ENCODE measurements at regions not wholly inside any gene's neighbourhood (a gene's known extent, or its start where the extent isn't known, plus 50 kb on each side); places are given as distances from the start of the nearest gene placed in this dataset.
A peak's percentile ranks its signal among the peaks of the same experiment; 100 is the strongest.
"Not testable (repeated sequence)": the region's sequence is repeated elsewhere in the genome, so short reads cannot be mapped to it uniquely, and the experiment has no call there.

DNA sequence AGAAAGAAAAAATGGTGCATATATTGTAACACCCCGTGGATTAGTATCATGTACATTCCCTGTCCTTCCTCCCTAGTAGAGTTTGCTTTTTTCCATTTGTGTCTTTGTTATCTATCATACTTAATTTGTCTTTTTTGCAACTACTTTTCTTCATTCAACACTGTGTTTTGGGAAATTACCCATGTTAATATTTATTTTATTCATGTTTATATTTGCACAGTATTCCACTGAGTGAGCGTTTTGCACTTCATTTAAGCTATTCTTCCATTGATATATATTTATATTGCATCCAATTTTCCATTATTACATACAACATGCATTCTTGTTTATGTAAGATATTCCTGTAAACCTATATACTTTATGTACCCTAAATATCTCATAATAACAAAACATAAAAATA is 57.6 kb upstream of the FAM171A1 start:
- no peak for DNase-seq (ENCODE audit: low spot score)

DNA sequence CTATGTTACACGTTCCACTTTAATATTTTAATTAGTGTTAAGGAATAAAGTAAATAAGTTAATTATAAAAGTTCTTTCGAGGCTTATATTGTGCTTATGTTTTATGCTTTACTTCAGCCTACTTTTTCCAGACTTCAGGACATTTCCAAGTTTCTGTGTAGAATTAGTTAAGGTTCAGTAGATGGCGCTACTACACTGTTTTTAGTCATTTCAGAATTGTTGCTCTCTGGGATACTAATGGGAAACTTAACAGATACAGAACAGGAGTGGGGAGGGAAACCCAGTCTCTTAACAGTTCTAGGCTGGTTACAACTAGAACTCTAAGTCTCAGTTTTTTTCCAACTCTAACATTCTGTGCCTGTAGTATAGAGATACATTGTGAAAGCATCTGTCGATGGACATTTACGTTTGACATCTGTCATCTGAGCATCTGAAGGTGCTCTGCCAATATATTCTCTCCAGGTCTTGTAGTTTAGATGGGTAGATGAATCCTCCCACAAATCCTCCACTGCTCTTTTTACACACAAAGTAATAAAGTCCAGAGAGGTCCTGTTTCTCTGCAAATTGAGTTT is 56.8 kb upstream of the FAM171A1 start:
- peak; percentile 53 for DNase-seq (ENCODE audit: low spot score)

DNA sequence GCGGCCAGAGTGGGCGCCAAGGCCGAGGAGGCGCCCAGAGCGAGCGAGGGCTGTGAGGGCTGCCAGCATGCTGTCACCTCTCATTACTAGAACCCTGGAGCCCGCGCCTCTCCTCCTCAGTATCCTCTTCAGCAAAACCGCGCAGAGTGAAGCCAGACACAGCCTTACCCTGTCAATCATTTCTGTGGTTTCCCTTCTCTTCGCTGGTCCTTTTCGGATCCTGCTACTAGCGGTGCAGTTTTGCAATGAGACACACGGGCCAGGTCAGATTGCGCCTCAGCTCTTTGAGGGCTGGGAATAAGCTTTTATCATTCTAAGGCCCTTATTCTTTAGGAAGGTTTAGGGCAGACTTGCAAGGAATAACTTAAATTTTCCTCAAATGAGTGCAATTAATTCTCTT is 55.5 kb upstream of the FAM171A1 start:
- DNase-seq (ENCODE audit: low spot score): no peak

DNA sequence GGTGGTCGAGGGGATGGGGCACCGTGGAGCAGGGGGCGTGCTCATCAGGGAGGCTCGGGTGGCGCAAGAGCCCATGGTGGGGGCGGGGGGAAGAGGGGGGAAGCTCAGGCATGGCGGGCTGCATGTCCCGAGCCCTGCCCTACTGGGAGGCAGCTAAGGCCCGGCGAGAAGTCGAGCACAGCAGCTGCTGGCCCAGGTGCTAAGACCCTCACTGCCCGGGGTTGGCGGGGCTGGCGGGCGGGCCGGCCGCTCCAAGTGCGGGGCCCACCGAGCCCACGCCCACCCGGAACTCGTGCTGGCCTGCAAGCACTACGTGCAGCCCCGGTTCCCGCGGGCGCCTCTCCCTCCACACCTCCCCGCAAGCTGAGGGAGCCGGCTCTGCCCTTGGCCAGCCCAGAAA is 55.0 kb upstream of the FAM171A1 start:
- DNase-seq (ENCODE audit: low spot score): no peak

DNA sequence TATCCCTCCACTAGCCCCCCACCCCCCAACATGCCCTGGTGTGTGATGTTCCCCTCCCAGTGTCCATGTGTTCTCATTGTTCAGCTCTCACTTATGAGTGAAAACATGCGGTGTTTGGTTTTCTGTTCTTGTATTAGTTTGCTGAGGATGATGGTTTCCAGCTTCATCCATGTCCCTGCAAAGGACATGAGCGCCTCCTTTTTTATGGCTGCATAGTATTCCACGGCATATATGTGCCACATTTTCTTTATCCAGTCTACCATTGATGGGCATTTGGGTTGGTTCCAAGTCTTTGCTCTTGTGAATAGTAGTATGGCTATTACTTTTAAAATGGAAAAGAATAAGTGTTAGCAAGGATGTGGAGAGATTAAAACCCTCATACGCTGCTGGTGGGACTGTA is 50.8 kb upstream of the FAM171A1 start:
- DNase-seq (ENCODE audit: low spot score): not testable (repeated sequence)

All from hematopoietic multipotent progenitor cell treated with erythropoietin and hydrocortisone succinate and interleukin-3 and kit ligand, for 17 days (in vitro differentiated cells).